Left ventricle myocardium superior (tissue), 1 donor: ENCODE measurements at regions not wholly inside any gene's neighbourhood (a gene's known extent, or its start where the extent isn't known, plus 50 kb on each side); places are given as distances from the start of the nearest gene placed in this dataset.
"Not testable (repeated sequence)": the region's sequence is repeated elsewhere in the genome, so short reads cannot be mapped to it uniquely, and the experiment has no call there.

ENCODE experiments used
- ATAC-seq: fragments of 200-7000 bp; cut with Tn5 transposase; one replicate; pipeline ENCODE4 v1.9.1; 2020; ENCODE audit warnings: mild to moderate bottlenecking, moderate library complexity
- DNase-seq: peaks from one replicate; pipeline ENCODE4 v3.0.0-alpha.2; 2020
- intact Hi-C: fragments of 100-400 bp; cut with micrococcal nuclease; formaldehyde crosslinking; loops from one replicate; pipeline ENCODE4 v1.11.0; 2022
- donor health status: DM: no; HTN: yes; CAD: no; lungs with severe emphysema.

GRCh38 chr18:1361936-1362335, 457.3 kb downstream of the ADCYAP1 start:
- intact Hi-C loops, result no loop called here
- ATAC-seq, result no peak
- DNase-seq, result no peak

- DNase-seq, result no peak
- no peak for ATAC-seq
- intact Hi-C loops, result no loop called here
Measured at GRCh38 chr18:1370552-1370951, 465.9 kb downstream of the ADCYAP1 start.

DNA sequence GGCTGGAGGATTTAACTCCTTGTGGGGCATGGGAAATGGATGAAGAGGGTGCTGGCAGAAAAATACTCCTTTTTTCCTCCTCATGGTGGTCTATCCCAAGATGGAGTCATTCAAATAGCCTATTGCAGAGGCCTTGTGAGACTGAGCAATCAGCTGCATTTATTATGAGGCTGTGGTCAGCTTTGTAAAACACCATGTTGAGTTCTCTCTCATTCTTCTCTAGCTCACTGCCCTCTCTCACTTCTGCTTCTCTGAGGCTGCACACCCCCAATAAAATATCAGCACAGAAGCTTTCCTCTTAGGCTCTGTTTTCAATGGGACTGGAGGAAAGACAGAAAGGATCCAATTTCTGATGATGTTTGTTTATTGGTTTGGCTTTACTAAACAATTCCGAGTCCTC, 467.1 kb downstream of the ADCYAP1 start:
- DNase-seq (no peak), ATAC-seq (no peak)
- intact Hi-C loops, result no loop called here

DNA sequence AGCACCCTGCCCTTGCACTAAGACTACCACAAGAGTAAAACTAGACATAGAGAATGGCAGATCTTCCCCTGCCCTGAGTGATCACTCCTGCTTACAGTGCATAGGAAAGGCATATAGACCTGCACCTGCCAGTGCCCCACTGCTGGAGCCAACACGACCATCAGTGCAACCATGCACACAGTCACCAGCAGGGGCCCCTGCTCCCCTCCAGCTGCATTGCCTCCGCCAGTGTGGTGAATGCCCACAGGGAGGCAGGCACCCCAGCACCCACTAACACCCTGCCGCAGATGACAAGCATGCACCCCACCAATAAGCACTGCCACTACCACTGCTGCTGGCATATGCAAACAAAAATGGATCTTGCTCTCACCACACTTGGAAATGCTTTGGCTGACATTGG, 478.8 kb downstream of the ADCYAP1 start:
- DNase-seq, result no peak
- no peak for ATAC-seq
- intact Hi-C loops, result no loop called here

DNA sequence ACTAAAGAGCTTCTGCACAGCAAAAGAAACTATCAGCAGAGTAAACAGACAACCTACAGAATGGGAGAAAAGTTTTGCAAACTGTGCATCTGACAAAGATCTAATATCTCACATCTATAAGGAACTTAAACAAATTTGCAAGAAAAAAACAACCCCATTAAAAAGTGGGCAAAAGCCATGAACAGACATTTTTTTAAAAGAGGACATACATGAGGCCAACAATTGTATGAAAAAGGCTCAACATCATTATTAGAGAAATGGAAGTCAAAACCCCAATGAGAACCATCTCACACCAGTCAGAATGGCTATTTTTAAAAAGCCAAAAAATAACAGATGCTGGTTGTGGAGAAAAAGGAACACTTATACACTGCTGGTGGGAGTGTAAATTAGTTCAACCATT, 483.8 kb downstream of the ADCYAP1 start:
- intact Hi-C loops, DNase-seq, ATAC-seq: not testable (repeated sequence)

DNA sequence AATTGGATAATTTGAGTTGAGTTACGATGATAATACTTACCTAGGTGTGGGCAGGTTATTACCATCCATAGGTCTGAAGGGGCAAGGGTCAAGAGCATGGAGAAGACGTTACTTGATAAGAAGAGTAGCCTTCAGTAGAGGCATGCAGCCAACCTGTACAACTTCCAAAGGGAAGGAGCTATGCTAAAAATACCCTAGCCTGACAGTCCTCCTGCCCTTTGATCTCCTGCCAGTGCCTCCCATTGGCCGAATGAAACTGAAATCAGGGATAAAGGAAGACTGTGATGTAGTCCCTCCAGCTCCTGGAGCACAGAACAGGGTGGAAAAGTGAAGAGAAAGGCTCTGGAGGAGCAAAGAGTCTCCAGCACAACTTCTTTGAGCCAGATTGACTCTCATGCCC, 487.4 kb downstream of the ADCYAP1 start:
- DNase-seq, result no peak
- no peak for ATAC-seq
- intact Hi-C loops, result no loop called here

DNA sequence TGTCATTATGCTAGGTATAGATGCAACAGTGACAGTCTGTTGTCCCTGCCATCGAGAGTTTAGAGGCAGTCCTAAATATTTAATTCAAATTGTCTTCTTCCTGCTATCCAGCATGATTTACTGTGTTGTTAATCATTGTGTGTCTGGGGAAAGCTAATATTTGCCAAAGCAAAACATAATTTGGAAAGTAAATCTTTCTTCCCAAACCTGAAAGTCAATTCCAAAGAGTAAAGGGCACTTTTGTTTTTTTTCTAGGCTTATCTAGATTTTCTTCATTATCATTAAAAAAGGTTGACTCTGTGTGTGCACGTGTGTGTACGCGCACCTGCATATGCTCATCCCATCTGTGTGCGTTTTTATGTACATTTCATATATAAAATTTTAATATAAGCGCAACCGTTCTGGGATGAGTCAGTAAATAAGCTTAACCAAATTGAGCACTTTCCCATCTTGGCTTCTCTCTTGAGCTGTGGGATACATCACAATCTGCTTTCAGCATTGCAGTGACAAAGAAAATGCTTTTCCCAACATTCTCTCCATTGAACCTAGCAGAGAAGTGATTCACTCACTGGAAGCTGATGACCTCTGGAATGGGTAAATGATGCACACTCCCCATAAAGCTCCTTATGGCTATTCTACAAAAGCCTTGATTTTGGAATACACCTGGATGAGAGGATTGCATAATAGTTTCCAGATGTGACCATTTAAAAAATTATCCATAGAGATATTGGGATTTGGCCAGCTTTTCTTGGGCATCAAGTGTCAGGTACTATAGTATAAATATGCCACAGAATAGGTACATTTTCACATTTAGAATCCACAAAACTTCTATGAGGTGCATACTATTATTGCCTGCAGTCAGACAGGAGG, 488.4 kb downstream of the ADCYAP1 start:
- intact Hi-C loops, result no loop called here
- ATAC-seq, result no peak
- no peak for DNase-seq

- ATAC-seq, result no peak
- no peak for DNase-seq
- intact Hi-C loops, result no loop called here
Measured at GRCh38 chr18:1393929-1394328, 489.3 kb downstream of the ADCYAP1 start.

DNA sequence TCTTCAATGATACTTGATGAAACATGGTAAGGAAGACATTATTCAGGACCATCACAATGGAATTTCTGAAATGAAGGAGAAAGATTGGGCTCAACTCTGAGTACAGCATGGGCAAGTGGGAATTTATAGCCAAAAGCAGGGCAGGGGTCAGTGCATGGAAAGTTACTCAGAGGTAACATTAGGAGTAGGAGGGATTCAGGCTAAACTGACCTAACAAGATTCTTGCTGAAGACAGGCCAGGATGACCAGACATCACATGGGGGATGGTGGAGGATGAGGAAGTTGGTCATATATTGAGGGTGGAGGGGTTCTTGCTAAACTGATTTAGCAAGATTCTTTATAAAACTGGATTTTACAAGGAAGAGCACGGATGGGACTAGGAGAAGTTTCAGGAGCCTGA, 489.8 kb downstream of the ADCYAP1 start:
- no peak for ATAC-seq
- no peak for DNase-seq
- intact Hi-C loops, result no loop called here

DNA sequence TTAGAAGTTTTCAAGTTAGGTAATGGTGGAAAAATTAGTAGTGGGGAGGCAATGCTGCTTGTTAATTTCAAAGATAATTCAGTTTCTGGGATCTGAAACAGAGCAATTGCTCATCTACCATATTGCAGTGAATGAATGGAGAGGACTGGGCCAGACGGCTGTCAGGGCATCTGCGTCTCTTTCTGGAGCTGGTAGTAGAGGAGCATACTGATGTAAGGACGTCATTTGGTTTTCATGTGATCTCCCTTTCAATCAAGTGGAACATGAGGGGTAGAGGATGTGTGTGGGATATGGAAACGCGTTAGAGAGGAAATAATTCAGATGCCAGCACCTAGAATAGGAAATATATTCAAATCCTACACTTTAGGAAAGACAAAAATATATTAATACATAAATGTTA, 490.3 kb downstream of the ADCYAP1 start:
- ATAC-seq, result no peak
- DNase-seq, result no peak
- intact Hi-C loops, result no loop called here

DNA sequence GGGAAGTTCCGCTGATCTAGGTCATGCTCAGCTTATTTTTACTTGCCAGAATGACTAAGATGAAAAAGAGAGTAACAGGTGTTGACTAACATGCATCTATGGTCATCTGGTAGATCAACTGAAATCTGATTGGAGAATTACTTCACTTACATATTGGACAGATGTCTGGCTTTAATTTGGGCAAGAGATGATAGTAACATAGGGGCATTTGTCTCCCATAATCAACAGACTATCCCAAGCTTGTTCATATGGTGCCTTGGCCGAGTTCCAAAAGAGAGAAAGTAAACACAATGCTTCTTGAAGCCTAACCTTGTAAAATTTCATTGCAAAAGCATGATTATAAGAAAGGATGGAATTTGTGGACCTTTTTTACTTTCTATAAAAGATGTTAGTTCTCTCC, 503.7 kb downstream of the ADCYAP1 start:
- intact Hi-C loops, result no loop called here
- no peak for DNase-seq
- ATAC-seq, result no peak

DNA sequence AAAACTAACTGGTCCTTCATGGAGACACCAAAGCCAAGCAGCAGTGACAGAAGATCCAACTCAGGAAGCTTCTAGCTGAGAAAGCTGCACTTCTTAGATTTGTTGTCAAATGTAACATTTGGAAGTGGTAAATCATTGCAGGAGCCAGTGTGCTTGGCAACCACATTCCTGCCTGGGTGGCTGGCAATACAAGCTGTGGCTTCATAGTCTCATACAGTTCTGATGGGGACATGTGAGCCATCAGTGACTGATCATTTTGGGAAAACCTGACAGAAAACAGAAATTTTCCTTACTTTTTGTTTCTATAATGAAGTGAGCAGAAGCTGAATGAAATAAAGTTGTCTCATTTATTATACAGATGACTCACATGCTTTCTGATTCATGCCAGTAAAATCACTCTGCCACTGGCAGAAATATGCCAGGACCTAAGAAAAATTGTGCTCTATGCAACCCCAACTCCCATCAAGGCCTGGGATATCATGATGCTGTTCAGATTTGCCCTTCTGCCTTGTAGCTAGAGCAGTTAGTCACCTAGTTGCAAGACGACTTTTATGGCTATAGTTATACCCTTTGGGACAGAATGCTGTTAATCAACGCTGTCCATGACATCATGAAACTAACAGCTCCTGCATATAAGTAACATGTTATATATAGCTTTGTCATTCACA, 508.1 kb downstream of the ADCYAP1 start:
- ATAC-seq (no peak), DNase-seq (no peak)
- intact Hi-C loops, result no loop called here

- intact Hi-C loops, result no loop called here
- DNase-seq (no peak), ATAC-seq (no peak)
Measured at GRCh38 chr18:1413323-1413675, 508.6 kb downstream of the ADCYAP1 start.

GRCh38 chr18:1416074-1416473, 511.4 kb downstream of the ADCYAP1 start:
- no peak for ATAC-seq
- DNase-seq, result no peak
- intact Hi-C loops, result no loop called here

GRCh38 chr18:1421502-1421901, 516.8 kb downstream of the ADCYAP1 start:
- intact Hi-C loops, result no loop called here
- DNase-seq (no peak), ATAC-seq (no peak)

GRCh38 chr18:1422634-1423033, 518.0 kb downstream of the ADCYAP1 start:
- intact Hi-C loops, result no loop called here
- DNase-seq (no peak), ATAC-seq (no peak)

GRCh38 chr18:1425679-1426078, 521.0 kb downstream of the ADCYAP1 start:
- ATAC-seq (no peak), DNase-seq (no peak)
- intact Hi-C loops, result no loop called here

DNA sequence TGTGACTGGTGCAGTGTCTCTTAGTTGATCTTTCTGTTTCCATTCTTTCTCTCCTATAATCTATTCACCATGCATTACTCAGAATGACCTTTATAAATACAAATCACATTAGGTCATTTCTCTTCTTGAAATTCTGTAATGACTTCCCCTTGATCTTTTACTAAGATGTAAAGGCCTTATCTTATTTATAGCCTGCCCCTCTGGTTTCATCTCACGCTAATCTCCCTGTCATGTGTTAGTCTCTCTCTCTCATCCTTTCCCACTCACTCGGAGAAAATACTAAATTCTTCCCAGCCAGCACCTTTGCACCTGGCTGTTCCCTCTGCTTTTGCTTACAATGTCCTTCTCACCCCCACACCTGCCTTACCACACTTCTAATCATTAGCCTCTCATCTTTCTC, 530.8 kb downstream of the ADCYAP1 start:
- DNase-seq (no peak), ATAC-seq (no peak)
- intact Hi-C loops, result no loop called here

DNA sequence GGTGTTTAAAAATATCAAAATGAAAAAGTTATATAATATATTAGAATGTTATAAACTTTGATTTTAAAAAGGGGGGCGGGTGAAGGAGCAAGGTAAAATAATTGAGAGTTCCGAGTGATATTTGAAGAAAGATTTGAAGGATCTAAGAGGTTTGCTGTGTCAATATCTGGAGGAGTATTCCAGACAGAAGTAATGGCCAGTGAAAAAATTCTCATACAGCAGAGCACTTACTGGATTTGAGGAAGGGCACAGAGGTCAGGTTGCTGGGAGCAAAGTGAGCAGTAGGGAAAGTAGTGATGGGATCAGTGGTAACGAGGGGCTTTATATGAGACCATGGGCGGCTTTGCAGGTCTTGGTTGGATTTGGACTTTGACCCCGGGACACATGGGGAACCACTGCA, 531.5 kb downstream of the ADCYAP1 start:
- DNase-seq (no peak), ATAC-seq (no peak)
- intact Hi-C loops, result no loop called here

DNA sequence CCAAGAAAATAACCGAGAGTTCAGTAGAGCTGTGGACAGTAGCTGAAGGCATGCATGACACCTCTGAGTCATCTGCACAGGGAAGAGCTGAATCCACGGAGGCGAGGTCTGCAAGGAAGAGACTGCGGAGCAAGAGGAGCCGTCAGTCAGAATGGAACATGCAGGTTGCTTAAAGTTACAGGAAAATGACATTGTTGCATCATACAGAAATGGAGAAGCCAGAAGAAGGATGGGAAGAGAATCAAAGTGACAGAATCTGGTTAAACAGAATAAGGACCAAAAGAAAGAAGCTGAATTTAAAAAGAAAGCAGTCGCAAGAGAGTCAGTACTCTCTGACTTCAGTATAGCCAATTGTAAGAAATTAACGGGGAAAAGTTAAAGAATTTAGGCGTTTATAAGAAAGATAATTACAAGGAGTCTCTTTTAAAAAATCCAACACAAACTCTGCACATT, 533.8 kb downstream of the ADCYAP1 start:
- ATAC-seq (no peak), DNase-seq (no peak)
- intact Hi-C loops, result no loop called here

- no peak for ATAC-seq
- intact Hi-C loops, result no loop called here
- DNase-seq, result no peak
Measured at GRCh38 chr18:1438967-1439366, 534.3 kb downstream of the ADCYAP1 start.
